Fibroblast of pulmonary artery (primary cell): ENCODE measurements at regions not wholly inside any gene's neighbourhood (a gene's known extent, or its start where the extent isn't known, plus 50 kb on each side); places are given as distances from the start of the nearest gene placed in this dataset.

Experiments
- DNase-seq: peaks from one replicate; pipeline ENCODE4 v3.0.0-alpha.2; 2010; ENCODE audit warnings: low read depth
- H3K4me3 ChIP-seq: replicated peaks from 2 replicates; pipeline ENCODE4 v1.5.1; 2011; ENCODE audit warnings: low read depth, mild to moderate bottlenecking, control low read depth, low read length, moderate library complexity
- CTCF ChIP-seq: IDR thresholded peaks from 2 replicates; pipeline ENCODE4 v1.5.1; 2011; ENCODE audit warnings: mild to moderate bottlenecking, control low read depth, low read length, inconsistent platforms; ENCODE audit errors: missing control alignments

DNA sequence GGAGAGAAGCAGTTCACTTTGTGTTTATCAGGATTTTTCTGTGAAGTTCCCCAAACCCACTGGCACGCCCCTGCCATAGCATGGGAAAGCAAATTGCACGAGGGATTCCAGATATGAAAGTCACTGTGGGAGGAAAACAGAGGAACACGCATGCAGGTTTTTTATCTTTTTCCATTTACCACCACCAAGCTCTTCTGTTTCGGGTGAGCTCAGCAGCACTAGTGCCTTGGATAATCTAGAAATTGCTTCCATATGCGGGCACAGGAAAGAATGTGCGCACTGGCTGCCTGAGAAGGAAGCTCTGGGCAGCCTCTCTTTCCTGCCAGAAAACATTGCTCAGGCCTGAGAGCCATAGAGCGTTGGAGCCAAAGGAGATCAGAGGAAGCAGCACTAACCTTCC is 65.9 kb upstream of the WIPF1 start:
- no peak overlapping the region for H3K4me3 ChIP-seq
- TF ChIP-seq CTCF = no peak
- peak; percentile 43 for DNase-seq

DNA sequence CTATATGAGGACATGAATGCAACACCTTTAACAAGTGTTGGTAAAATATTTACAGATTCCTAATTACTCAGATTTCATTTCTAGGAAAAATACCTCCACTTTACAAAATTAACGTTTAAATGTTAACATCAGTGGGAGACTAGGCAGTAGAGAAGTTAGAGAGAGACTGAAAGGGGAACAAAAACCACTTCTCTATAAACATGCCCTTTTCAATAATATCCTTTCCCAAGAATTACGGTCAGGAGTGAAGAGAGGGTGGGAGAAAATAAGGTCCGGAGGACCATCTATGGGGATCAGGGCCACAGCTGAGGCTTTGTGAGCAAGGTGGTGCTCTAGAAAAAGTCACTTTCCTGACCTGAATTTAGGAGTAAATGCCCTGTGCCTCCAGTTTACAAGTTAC is 65.3 kb upstream of the WIPF1 start:
- H3K4me3 ChIP-seq = no peak overlapping the region
- no peak for TF ChIP-seq CTCF
- no peak for DNase-seq

GRCh38 chr2:174662459-174662858 is 64.9 kb upstream of the WIPF1 start:
- no peak overlapping the region for H3K4me3 ChIP-seq
- DNase-seq = peak; percentile 60

DNA sequence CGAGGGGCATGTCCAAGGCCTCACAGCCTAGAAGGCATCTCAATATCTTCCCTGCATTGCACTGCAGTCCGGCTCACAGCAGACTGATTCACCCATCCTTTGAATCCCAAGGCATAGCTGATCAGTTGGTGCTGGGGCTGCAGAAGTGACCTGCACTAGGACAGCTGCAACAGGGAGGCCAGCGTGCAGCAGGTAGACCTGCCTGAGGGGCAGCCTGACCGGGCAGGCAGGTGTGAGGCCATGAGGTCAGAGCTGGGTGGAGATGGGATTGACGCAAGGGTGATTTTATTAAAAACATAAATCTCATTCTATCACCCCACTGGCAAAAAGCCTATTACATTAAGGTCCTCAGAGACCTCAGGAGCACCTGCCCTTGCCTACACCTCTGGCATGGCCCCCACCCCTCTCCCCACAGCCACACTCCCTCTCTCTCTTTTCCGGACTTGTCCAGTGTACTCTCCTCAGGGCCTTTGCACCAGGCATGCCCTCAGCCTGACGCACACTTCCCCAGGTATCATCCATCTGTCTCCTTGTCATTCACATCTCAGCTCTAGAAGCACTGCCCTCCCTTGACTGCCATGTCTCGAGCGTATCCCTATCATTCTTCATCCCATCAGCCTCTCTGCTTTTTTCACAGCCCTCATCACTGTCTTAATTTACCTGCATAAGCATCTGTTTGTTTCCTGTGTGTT is 63.5 kb upstream of the WIPF1 start:
- DNase-seq = no peak
- H3K4me3 ChIP-seq = no peak overlapping the region
- TF ChIP-seq CTCF = no peak

More at GRCh38 chr2:174662459-174662858, 64.9 kb upstream of the WIPF1 start:
- no peak for TF ChIP-seq CTCF

DNA sequence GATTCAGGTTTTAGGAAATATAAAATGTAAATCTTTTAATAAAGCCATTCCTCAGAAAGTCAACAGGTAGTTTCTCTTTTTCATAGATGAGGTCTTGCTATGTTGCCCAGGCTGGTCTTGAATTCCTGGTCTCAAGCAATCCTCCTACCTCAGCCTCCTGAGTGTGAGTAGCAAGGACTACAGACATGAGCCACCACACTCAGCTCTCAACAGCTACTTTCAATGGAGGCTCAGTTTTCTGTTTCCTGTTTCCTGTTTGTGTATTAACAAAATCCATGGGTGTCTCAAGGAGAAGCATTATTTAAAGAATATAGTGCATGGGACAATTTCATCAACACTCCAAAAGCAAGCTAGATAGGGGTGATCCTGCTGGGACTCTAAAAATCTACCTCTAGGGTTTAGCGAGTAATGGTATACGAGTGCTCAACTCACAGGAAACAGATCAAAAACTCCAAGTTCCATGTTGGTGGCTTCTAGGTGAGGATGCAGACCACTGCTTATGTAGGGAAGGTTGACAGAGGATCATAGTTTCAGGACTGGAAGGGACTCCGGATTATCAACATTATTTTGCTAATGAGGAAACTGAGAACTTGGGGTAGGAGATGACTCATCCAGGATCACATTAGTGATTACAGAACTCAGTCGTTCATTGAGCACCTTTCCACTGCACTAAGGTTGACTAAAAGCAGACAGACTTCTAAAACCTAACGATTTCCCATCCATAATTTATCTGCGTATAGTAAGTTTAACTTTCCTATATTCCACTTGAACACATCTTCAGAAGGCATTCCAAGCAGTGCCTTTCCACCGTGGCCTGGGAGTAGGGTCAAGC is 61.7 kb upstream of the WIPF1 start:
- no peak for TF ChIP-seq CTCF
- H3K4me3 ChIP-seq = no peak overlapping the region
- DNase-seq = no peak

GRCh38 chr2:174656676-174657176 is 59.1 kb upstream of the WIPF1 start:
- no peak overlapping the region for H3K4me3 ChIP-seq
- TF ChIP-seq CTCF = no peak
- DNase-seq = no peak
